Ectodermal cell (in vitro differentiated cells): ENCODE measurements at regions not wholly inside any gene's neighbourhood (a gene's known extent, or its start where the extent isn't known, plus 50 kb on each side); places are given as distances from the start of the nearest gene placed in this dataset.

Experiments
- H3K27ac ChIP-seq: 2 replicates; pipeline ENCODE4 v1.7.0; 2013; ENCODE audit warnings: mild to moderate bottlenecking, low read depth, low read length; ENCODE audit not compliant: insufficient read depth, poor library complexity, severe bottlenecking
- H3K27me3 ChIP-seq: 2 replicates; pipeline ENCODE4 v1.7.0; 2013; ENCODE audit warnings: mild to moderate bottlenecking, low read length; ENCODE audit not compliant: insufficient read depth, control insufficient read depth, poor library complexity, severe bottlenecking
- H3K36me3 ChIP-seq: one replicate; pipeline ENCODE4 v1.7.0; 2013; ENCODE audit warnings: low read length; ENCODE audit not compliant: control insufficient read depth, insufficient read depth
- H3K4me1 ChIP-seq: one replicate; pipeline ENCODE4 v1.7.0; 2013; ENCODE audit warnings: low read length; ENCODE audit not compliant: control insufficient read depth, insufficient read depth
- H3K4me3 ChIP-seq: 2 replicates; pipeline ENCODE4 v1.7.0; 2013; ENCODE audit warnings: low read depth, low read length, control low read depth; ENCODE audit not compliant: insufficient read depth
- H3K9me3 ChIP-seq: 2 replicates; pipeline ENCODE4 v1.7.0; 2013; ENCODE audit warnings: mild to moderate bottlenecking, low read length, moderate library complexity; ENCODE audit not compliant: control insufficient read depth
- WGBS, 2 experiments: methylation state at CpG; one replicate each; pipeline ENCODE4 v1.1.7; 2013; ENCODE audit warnings: missing lambda C conversion rate in 2 of 2; 5-methylcytosine and 5-hydroxymethylcytosine counted together

DNA sequence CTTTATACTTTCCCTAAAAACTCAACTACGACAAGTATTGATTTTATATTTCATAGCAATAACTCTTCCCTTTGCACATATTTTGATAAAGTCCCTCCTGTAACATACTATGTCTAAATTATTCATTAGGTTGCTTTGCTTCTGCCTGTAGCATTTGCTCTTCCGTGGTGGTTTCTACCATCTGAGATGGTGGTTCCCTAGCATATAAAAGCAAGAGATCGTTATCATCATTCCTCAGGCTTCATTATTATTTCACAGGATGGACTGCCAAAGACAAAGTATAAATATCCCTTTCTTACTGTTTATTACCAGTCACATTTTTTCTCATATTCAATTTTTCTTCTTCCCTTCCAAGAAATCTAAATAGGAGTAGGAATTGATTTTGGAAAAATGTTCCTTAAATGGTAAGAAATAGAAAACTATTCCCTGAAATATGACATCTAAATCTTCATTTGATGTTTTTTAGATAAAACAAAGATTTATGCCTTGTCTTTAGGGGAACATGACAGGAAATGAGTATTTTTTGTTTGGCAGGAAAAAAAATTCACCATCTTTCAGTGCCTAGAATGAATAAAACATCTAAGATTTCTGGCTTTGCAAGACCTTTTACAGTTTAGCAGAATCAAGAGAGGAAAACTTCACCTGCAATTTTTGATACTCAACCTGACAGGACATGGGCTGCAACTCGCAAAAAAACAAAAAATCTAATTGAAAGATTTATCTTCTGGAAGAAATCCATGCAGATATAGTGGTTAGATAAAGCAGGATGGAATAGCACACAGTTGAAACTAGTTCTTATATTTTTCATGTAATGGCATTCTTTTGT is 340.0 kb downstream of the SPRY2 start:
- Histone ChIP-seq H3K27me3 (no peaks in the 10 kb centered on the region), H3K9me3 (no peaks in the 10 kb centered on the region), H3K36me3 (no peaks in the 10 kb centered on the region), H3K27ac (no peak overlapping the region), H3K4me3 (no peak overlapping the region), H3K4me1 (no peaks in the 10 kb centered on the region)
- WGBS, 2 experiments, result 92 to 96% methylated on average over 4 of the region's 4 CpGs

GRCh38 chr13:79999601-80000000 is 341.3 kb downstream of the SPRY2 start:
- Histone ChIP-seq H3K27ac (no peak overlapping the region), H3K9me3 (no peaks in the 10 kb centered on the region), H3K27me3 (no peaks in the 10 kb centered on the region), H3K4me1 (no peaks in the 10 kb centered on the region), H3K4me3 (no peak overlapping the region), H3K36me3 (no peaks in the 10 kb centered on the region)
- 89 to 94% methylated on average over 1 of the region's 1 CpG for WGBS, 2 experiments

- no peaks in the 10 kb centered on the region for H3K27me3 ChIP-seq
- H3K27ac ChIP-seq, result no peak overlapping the region
- H3K36me3 ChIP-seq, result no peaks in the 10 kb centered on the region
- 94 to 98% methylated on average over 4 of the region's 4 CpGs for WGBS, 2 experiments
- H3K9me3 ChIP-seq, result no peaks in the 10 kb centered on the region
- H3K4me1 ChIP-seq, result no peaks in the 10 kb centered on the region
- no peak overlapping the region for H3K4me3 ChIP-seq
Measured at GRCh38 chr13:79998381-79998880, 342.5 kb downstream of the SPRY2 start.

DNA sequence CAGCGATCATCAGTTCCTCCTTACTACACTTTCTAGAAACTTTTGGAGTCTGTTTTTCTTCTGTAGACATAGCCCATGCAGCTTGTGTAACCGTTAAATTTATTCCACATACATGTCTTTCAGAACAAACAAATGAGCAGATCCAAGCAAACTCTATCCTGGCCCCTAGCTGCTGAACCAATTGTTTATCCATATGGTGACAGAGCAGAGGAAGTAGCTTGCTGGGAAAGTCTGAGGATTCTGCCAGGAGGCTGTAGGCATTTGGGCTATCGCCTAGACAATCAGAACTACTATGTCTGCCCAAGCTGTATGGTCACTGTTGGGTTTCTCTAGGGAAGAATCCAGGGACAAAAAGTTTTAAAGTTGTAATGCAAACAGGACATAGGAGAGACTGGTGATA is 343.7 kb downstream of the SPRY2 start:
- H3K27ac ChIP-seq, result no peak overlapping the region
- H3K9me3 ChIP-seq, result no peaks in the 10 kb centered on the region
- no peak overlapping the region for H3K4me3 ChIP-seq
- no peaks in the 10 kb centered on the region for H3K27me3 ChIP-seq
- H3K4me1 ChIP-seq, result no peaks in the 10 kb centered on the region
- WGBS, 2 experiments, result 61 to 63% methylated on average over 3 of the region's 3 CpGs
- no peaks in the 10 kb centered on the region for H3K36me3 ChIP-seq

- no peaks in the 10 kb centered on the region for H3K9me3 ChIP-seq
- no peak overlapping the region for H3K4me3 ChIP-seq
- no peak overlapping the region for H3K27ac ChIP-seq
- H3K36me3 ChIP-seq, result no peaks in the 10 kb centered on the region
- no peaks in the 10 kb centered on the region for H3K27me3 ChIP-seq
- no peaks in the 10 kb centered on the region for H3K4me1 ChIP-seq
Measured at GRCh38 chr13:79995334-79995733, 345.6 kb downstream of the SPRY2 start.

DNA sequence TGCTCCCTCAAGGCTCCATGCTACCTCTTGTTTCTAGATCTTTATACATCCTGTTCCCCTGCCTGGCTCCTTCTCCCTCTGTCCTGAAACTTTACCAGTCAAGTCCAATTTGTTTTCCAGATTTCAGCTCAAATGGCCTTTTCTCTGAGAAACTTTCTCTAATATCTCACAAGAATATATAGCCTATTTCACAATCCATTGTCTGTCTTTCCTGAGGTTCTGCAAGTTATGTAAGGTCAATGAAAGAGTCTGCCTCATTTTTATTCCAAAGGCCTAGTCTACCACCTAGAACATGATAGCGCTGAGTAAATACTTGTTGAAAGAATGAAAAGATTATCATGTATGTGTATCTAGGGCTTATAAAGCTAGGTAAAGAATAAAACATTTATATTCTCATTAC is 348.8 kb downstream of the SPRY2 start:
- Histone ChIP-seq H3K27me3 (no peaks in the 10 kb centered on the region), H3K4me1 (no peaks in the 10 kb centered on the region), H3K27ac (no peak overlapping the region), H3K36me3 (no peaks in the 10 kb centered on the region), H3K4me3 (no peak overlapping the region), H3K9me3 (no peaks in the 10 kb centered on the region)
- no CpG with 5 or more reads among the region's 1 CpG for WGBS, 2 experiments

DNA sequence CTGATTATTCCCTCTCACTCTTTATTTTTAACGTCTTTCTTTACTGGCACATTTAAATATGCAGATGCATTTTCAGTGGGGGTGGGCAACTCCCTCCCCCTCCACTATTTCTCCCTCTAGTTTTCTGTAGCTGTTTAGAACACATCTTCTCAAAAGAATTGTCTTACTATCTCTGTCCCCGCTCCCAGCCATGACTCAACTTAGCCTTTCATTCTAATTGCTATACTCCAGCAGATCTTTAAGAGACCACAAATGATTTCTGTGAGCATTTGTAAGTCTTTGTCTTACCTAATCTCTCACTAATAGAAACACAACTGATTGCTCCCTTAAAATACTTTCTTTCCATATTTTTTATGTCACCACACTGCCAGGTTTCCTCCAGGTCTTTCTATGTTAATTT is 350.9 kb downstream of the SPRY2 start:
- Histone ChIP-seq H3K4me3 (no peak overlapping the region), H3K36me3 (no peaks in the 10 kb centered on the region), H3K27me3 (no peaks in the 10 kb centered on the region), H3K4me1 (no peaks in the 10 kb centered on the region), H3K9me3 (no peaks in the 10 kb centered on the region), H3K27ac (no peak overlapping the region)
- 87 to 93% methylated on average over 2 of the region's 2 CpGs for WGBS, 2 experiments

DNA sequence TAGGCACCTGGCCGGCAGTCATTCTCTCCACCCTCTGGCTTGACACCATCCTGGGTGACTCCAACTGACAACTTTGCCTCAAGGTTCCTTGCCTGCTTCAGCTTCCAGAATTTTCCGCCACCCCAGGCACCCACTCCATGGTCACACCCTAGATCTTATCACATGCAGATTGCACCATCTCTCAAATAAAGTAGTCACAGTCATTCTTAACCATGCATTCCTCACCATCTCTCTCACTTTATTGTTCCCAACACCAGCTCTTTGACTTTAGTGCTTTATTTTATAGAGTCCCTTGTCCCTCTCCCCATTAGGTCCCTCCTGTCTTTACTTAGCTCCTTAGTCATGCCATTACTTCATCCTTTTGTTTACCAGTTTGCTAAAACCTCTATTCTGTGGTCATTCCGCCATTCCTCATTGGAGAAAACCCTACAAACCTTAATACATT is 351.7 kb downstream of the SPRY2 start:
- Histone ChIP-seq H3K27me3 (no peaks in the 10 kb centered on the region), H3K4me1 (no peaks in the 10 kb centered on the region), H3K4me3 (no peak overlapping the region), H3K36me3 (no peaks in the 10 kb centered on the region), H3K27ac (no peak overlapping the region), H3K9me3 (no peaks in the 10 kb centered on the region)
- 91 to 93% methylated on average over 3 of the region's 3 CpGs for WGBS, 2 experiments

DNA sequence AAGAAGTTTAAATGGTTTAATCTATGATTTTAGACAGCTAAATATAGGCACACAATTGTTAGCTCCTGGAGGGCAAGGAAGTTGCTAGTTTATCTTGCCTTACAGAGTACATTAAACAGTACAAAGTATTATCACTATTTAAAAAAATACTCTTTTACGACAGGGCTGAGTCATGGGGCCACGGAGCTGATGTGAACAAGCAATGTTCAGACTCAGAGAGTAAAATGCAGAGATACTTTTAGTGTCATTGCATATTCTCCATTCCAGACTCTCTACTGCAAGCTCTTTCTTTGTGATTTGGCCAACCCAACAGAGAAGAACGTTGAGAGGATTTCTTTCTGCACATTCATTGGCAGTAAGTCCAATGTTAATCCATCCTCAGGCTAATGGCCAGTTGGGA is 352.4 kb downstream of the SPRY2 start:
- Histone ChIP-seq H3K27ac (no peak overlapping the region), H3K4me3 (no peak overlapping the region), H3K4me1 (no peaks in the 10 kb centered on the region), H3K36me3 (no peaks in the 10 kb centered on the region), H3K27me3 (no peaks in the 10 kb centered on the region), H3K9me3 (no peaks in the 10 kb centered on the region)
- 90 to 93% methylated on average over 3 of the region's 3 CpGs for WGBS, 2 experiments

GRCh38 chr13:79987761-79988160 is 353.2 kb downstream of the SPRY2 start:
- H3K27me3 ChIP-seq, result no peaks in the 10 kb centered on the region
- no peaks in the 10 kb centered on the region for H3K4me1 ChIP-seq
- no peaks in the 10 kb centered on the region for H3K9me3 ChIP-seq
- H3K27ac ChIP-seq, result no peak overlapping the region
- no peak overlapping the region for H3K4me3 ChIP-seq
- no peaks in the 10 kb centered on the region for H3K36me3 ChIP-seq
